SK-N-SH treated with all-trans-retinoic acid at 6 μM for 48 hours (cell line): ENCODE measurements at regions not wholly inside any gene's neighbourhood (a gene's known extent, or its start where the extent isn't known, plus 50 kb on each side); places are given as distances from the start of the nearest gene placed in this dataset.
"Not testable (repeated sequence)": the region's sequence is repeated elsewhere in the genome, so short reads cannot be mapped to it uniquely, and the experiment has no call there.

ENCODE experiments used
- ATAC-seq: fragments of 200-7000 bp; cut with Tn5 transposase; 3 replicates; pipeline ENCODE4 v1.9.1; 2020; ENCODE audit warnings: mild to moderate bottlenecking, moderate library complexity
- ARNTL ChIP-seq: fragments of 450-650 bp; formaldehyde crosslinking; IDR thresholded peaks from 2 replicates; pipeline ENCODE4 v1.5.0; 2020; ENCODE audit warnings: low read depth, mild to moderate bottlenecking, moderate library complexity, borderline replicate concordance
- BACH2 ChIP-seq: fragments of 250-450 bp; sonication (Bioruptor Pico); IDR thresholded peaks from 2 replicates; pipeline ENCODE4 v1.9.0; 2021; ENCODE audit warnings: mild to moderate bottlenecking, borderline replicate concordance
- CSDC2 ChIP-seq: fragments of 250-450 bp; sonication (Bioruptor Pico); IDR thresholded peaks from 2 replicates; pipeline ENCODE4 v1.5.0; 2020; ENCODE audit warnings: mild to moderate bottlenecking, moderate library complexity
- ESRRG ChIP-seq: fragments of 250-450 bp; sonication (Bioruptor Pico); IDR thresholded peaks from 2 replicates; pipeline ENCODE4 v1.6.1; 2021; ENCODE audit warnings: mild to moderate bottlenecking
- ISL1 ChIP-seq: fragments of 250-450 bp; sonication (Bioruptor Pico); IDR thresholded peaks from 2 replicates; pipeline ENCODE4 v2.1.2; 2022; ENCODE audit warnings: mild to moderate bottlenecking, moderate library complexity
- OSR1 ChIP-seq: fragments of 250-450 bp; sonication (Bioruptor Pico); IDR thresholded peaks from 2 replicates; pipeline ENCODE4 v1.8.0; 2022; ENCODE audit warnings: moderate library complexity, mild to moderate bottlenecking, inconsistent platforms
- PPARA ChIP-seq: fragments of 250-450 bp; sonication (Bioruptor Pico); IDR thresholded peaks from 2 replicates; pipeline ENCODE4 v1.5.0; 2020; ENCODE audit warnings: mild to moderate bottlenecking, borderline replicate concordance
- RARB ChIP-seq: fragments of 250-450 bp; sonication (Bioruptor Pico); IDR thresholded peaks from 2 replicates; pipeline ENCODE4 v1.8.0; 2021; ENCODE audit warnings: mild to moderate bottlenecking, moderate library complexity
- SNAI2 ChIP-seq: fragments of 250-450 bp; sonication (Bioruptor Pico); IDR thresholded peaks from 2 replicates; pipeline ENCODE4 v1.5.0; 2020; ENCODE audit warnings: mild to moderate bottlenecking, moderate library complexity
- TCF4 ChIP-seq: fragments of 250-450 bp; sonication (Bioruptor Pico); IDR thresholded peaks from 2 replicates; pipeline ENCODE4 v1.8.0; 2021; ENCODE audit warnings: mild to moderate bottlenecking, moderate library complexity, borderline replicate concordance
- TOX ChIP-seq: fragments of 250-450 bp; sonication (Bioruptor Pico); IDR thresholded peaks from 2 replicates; pipeline ENCODE4 v1.8.0; 2021; ENCODE audit warnings: mild to moderate bottlenecking, moderate library complexity, borderline replicate concordance
- ZC3H10 ChIP-seq: fragments of 250-450 bp; sonication (Bioruptor Pico); IDR thresholded peaks from 2 replicates; pipeline ENCODE4 v1.5.1; 2021; ENCODE audit warnings: mild to moderate bottlenecking, moderate library complexity
- ZFP3 ChIP-seq: fragments of 250-450 bp; sonication (Bioruptor Pico); IDR thresholded peaks from 2 replicates; pipeline ENCODE4 v1.5.0; 2020; ENCODE audit warnings: mild to moderate bottlenecking, moderate library complexity
- ZFP30 ChIP-seq: fragments of 450-650 bp; formaldehyde crosslinking; IDR thresholded peaks from 2 replicates; pipeline ENCODE4 v1.5.0; 2022; ENCODE audit warnings: mild to moderate bottlenecking, moderate library complexity
- ZNF565 ChIP-seq: fragments of 450-650 bp; formaldehyde crosslinking; conservative IDR thresholded peaks from 2 replicates; pipeline ENCODE4 v1.5.0; 2020; ENCODE audit warnings: low read depth, mild to moderate bottlenecking, moderate library complexity
- ZNF70 ChIP-seq: fragments of 450-650 bp; formaldehyde crosslinking; IDR thresholded peaks from 2 replicates; pipeline ENCODE4 v1.5.0; 2020; ENCODE audit warnings: mild to moderate bottlenecking, moderate library complexity
- ZNF8 ChIP-seq: fragments of 450-650 bp; formaldehyde crosslinking; IDR thresholded peaks from 2 replicates; pipeline ENCODE4 v1.5.0; 2020; ENCODE audit warnings: mild to moderate bottlenecking, moderate library complexity
- TF ChIP-seq, protein P1 (sequence below): fragments of 250-450 bp; sonication (Bioruptor Pico); IDR thresholded peaks from 2 replicates; pipeline ENCODE4 v1.8.0; 2020; ENCODE audit warnings: mild to moderate bottlenecking, moderate library complexity, borderline replicate concordance
- TF ChIP-seq, protein P2 (sequence below): fragments of 250-450 bp; sonication (Bioruptor Pico); IDR thresholded peaks from 2 replicates; pipeline ENCODE4 v1.8.0; 2021; ENCODE audit warnings: low read depth, mild to moderate bottlenecking, moderate library complexity, borderline replicate concordance
- TF ChIP-seq, protein P3 (sequence below): fragments of 250-450 bp; sonication (Bioruptor Pico); IDR thresholded peaks from 2 replicates; pipeline ENCODE4 v1.5.1; 2020; ENCODE audit warnings: low read depth, mild to moderate bottlenecking, moderate library complexity
- TF ChIP-seq, protein P4 (sequence below): fragments of 250-450 bp; sonication (Bioruptor Pico); IDR thresholded peaks from 2 replicates; pipeline ENCODE4 v1.5.1; 2021; ENCODE audit warnings: mild to moderate bottlenecking, moderate library complexity

DNA sequence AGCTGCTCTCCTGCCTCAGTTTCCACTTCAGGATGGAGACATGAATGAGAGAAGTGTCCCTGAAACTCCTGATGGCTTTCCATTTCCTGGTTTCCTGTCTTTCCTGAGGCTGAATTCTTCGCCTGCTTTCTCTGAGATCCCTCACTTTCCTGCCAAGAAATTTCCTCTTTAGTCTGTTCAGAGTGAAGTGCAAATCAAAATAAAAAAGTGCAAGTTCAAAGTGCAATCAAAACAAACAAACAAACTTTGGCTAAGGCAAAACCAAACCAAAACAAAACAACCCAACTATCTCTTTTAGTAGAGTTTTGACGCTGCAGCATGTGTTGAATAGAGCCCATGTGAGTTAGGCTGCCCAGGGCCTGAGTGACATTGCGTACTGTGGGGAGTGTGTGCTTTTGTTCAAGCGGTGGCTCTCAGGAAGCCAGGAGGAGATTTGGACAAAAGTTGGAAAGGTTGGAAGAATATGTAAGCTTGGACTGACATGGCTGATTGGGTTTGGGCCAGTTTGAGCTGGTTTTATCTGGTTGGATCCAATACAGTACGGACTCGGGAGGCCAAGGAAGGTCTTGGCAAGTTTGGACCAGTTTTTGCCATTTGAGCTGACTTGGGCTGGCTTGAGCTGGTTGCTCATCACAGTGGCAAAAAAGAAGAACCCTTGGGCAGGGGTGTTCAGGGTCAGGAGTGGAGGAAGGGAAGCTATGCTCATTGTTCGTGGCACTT, 61.1 kb upstream of the TINAGL1 start (continued):
- TF ChIP-seq, protein P1, sequence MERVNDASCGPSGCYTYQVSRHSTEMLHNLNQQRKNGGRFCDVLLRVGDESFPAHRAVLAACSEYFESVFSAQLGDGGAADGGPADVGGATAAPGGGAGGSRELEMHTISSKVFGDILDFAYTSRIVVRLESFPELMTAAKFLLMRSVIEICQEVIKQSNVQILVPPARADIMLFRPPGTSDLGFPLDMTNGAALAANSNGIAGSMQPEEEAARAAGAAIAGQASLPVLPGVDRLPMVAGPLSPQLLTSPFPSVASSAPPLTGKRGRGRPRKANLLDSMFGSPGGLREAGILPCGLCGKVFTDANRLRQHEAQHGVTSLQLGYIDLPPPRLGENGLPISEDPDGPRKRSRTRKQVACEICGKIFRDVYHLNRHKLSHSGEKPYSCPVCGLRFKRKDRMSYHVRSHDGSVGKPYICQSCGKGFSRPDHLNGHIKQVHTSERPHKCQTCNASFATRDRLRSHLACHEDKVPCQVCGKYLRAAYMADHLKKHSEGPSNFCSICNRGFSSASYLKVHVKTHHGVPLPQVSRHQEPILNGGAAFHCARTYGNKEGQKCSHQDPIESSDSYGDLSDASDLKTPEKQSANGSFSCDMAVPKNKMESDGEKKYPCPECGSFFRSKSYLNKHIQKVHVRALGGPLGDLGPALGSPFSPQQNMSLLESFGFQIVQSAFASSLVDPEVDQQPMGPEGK (CRISPR knock-in tag) = no peak
- TF ChIP-seq ESRRG (CRISPR knock-in tag) (no peak), TOX (no peak)
- TF ChIP-seq, protein P2, sequence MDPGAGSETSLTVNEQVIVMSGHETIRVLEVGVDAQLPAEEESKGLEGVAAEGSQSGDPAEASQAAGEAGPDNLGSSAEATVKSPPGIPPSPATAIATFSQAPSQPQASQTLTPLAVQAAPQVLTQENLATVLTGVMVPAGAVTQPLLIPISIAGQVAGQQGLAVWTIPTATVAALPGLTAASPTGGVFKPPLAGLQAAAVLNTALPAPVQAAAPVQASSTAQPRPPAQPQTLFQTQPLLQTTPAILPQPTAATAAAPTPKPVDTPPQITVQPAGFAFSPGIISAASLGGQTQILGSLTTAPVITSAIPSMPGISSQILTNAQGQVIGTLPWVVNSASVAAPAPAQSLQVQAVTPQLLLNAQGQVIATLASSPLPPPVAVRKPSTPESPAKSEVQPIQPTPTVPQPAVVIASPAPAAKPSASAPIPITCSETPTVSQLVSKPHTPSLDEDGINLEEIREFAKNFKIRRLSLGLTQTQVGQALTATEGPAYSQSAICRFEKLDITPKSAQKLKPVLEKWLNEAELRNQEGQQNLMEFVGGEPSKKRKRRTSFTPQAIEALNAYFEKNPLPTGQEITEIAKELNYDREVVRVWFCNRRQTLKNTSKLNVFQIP (CRISPR knock-in tag) = no peak
- TF ChIP-seq, all 23 proteins: peak for 0

DNA sequence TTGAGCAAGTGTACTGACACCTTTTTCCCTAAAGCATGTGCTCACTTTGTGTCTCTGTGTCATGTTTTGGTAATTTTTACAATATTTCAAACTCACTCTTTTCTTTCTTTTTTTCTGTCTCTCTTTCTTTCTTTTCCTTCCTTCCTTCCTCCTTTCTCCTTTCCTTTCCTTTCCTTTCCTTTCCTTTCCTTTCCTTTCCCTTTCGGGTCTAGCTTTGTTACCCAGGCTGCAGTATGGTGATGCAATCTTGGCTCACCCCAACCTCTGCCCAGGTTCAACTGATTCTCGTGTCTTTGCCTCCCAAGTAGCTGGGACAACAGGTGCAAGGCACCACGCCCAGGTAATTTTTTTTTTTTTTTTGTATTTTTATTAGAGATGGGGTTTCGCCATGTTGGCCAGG, 60.4 kb upstream of the TINAGL1 start:
- ATAC-seq = no peak
- TF ChIP-seq ARNTL (CRISPR knock-in tag) = no peak
- no peak for TF ChIP-seq PPARA (CRISPR knock-in tag)
- TF ChIP-seq SNAI2 (CRISPR knock-in tag) = no peak
- no peak for TF ChIP-seq ISL1
- TF ChIP-seq ZC3H10 (CRISPR knock-in tag) = no peak
- TF ChIP-seq, protein P3, sequence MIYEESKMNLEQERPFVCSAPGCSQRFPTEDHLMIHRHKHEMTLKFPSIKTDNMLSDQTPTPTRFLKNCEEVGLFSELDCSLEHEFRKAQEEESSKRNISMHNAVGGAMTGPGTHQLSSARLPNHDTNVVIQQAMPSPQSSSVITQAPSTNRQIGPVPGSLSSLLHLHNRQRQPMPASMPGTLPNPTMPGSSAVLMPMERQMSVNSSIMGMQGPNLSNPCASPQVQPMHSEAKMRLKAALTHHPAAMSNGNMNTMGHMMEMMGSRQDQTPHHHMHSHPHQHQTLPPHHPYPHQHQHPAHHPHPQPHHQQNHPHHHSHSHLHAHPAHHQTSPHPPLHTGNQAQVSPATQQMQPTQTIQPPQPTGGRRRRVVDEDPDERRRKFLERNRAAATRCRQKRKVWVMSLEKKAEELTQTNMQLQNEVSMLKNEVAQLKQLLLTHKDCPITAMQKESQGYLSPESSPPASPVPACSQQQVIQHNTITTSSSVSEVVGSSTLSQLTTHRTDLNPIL (CRISPR knock-in tag) = no peak
- TF ChIP-seq, protein P1 (CRISPR knock-in tag) = no peak
- no peak for TF ChIP-seq CSDC2
- TF ChIP-seq TOX = no peak
- TF ChIP-seq ZNF8 (CRISPR knock-in tag) = no peak
- TF ChIP-seq, protein P4, sequence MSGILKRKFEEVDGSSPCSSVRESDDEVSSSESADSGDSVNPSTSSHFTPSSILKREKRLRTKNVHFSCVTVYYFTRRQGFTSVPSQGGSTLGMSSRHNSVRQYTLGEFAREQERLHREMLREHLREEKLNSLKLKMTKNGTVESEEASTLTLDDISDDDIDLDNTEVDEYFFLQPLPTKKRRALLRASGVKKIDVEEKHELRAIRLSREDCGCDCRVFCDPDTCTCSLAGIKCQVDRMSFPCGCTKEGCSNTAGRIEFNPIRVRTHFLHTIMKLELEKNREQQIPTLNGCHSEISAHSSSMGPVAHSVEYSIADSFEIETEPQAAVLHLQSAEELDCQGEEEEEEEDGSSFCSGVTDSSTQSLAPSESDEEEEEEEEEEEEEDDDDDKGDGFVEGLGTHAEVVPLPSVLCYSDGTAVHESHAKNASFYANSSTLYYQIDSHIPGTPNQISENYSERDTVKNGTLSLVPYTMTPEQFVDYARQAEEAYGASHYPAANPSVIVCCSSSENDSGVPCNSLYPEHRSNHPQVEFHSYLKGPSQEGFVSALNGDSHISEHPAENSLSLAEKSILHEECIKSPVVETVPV = no peak
- TF ChIP-seq ZFP30 = no peak
- no peak for TF ChIP-seq ZNF565 (CRISPR knock-in tag)
- TF ChIP-seq BACH2 (CRISPR knock-in tag) = no peak
- TF ChIP-seq, protein P2 (CRISPR knock-in tag) = no peak
- no peak for TF ChIP-seq RARB (CRISPR knock-in tag)
- TF ChIP-seq ZNF70 (CRISPR knock-in tag) = no peak

DNA sequence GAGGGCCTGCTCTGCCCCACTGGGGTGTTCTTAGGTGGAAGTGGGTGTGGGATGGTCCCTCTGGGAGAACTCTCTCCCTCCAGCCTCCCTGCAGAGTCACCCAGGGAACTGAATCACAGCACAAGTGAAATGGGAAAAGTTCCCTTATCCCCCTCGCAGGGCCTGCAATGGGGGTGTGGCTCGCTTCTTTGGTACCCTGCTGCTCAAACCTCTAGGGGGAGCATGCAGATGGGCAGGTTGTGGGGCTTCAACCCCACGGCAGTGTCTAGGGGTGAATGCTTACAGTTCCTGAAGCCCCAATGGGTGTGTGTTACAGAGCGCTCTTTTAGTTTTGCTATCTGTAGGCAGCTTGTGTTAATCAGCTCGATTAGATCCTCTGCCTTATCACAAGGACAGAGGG, 59.0 kb upstream of the TINAGL1 start:
- TF ChIP-seq, protein P4 = no peak
- TF ChIP-seq TCF4 (no peak), ZNF8 (CRISPR knock-in tag) (no peak), PPARA (CRISPR knock-in tag) (no peak), SNAI2 (CRISPR knock-in tag) (no peak), ZNF70 (CRISPR knock-in tag) (no peak), TOX (no peak), RARB (CRISPR knock-in tag) (no peak), ZC3H10 (CRISPR knock-in tag) (no peak), CSDC2 (no peak), ZFP3 (no peak), OSR1 (CRISPR knock-in tag) (no peak)
- TF ChIP-seq, protein P1 (CRISPR knock-in tag) = no peak
- ATAC-seq = no peak

DNA sequence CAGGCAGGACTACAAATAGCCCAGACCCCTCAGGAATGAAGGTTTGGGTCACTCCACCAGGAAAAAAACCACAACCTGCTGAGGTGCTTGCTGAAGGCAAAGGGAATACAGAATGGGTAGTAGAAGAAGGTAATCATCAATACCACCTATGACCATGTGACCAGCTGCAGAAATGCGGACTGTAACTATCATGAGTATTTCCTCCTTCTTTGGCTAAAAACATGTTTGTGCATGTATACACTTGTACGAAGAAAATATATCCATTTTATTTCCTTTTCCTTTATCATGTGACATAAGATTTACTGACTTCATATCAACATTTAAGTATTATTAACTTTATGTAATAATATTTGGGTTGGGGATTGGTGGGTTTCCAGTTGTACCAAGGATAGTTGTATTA, 58.3 kb upstream of the TINAGL1 start:
- ATAC-seq = not testable (repeated sequence)
